ENCODE measurements at regions not wholly inside any gene's neighbourhood (a gene's known extent, or its start where the extent isn't known, plus 50 kb on each side); places are given as distances from the start of the nearest gene placed in this dataset.
A peak's percentile ranks its signal among the peaks of the same experiment; 100 is the strongest.

DNA sequence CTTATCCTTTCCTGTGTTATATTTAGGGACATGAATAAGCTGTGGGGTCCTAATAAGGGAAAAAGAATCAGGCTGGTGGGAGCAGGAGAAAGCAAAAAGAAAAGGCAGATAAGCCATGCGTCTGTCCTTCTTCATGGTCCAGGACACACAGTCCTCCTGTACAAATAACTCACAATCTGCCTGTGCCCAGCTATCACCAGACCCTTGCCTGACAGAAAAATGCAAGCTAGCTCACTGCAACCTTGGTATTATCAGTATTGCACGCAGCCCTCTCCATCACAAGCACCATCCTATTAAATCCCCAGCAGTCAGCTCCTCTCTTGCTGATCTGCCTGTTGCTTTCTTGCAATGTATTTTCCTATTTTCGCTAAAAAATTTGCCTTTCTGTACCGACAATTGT, 78.0 kb downstream of the NEURL3 start:
- H3K4me3 ChIP-seq (ENCODE audit: low read depth, low read length), result no peak overlapping the region
- no peak for DNase-seq (ENCODE audit: low read depth)
- TF ChIP-seq, protein P1, sequence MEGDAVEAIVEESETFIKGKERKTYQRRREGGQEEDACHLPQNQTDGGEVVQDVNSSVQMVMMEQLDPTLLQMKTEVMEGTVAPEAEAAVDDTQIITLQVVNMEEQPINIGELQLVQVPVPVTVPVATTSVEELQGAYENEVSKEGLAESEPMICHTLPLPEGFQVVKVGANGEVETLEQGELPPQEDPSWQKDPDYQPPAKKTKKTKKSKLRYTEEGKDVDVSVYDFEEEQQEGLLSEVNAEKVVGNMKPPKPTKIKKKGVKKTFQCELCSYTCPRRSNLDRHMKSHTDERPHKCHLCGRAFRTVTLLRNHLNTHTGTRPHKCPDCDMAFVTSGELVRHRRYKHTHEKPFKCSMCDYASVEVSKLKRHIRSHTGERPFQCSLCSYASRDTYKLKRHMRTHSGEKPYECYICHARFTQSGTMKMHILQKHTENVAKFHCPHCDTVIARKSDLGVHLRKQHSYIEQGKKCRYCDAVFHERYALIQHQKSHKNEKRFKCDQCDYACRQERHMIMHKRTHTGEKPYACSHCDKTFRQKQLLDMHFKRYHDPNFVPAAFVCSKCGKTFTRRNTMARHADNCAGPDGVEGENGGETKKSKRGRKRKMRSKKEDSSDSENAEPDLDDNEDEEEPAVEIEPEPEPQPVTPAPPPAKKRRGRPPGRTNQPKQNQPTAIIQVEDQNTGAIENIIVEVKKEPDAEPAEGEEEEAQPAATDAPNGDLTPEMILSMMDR (conservative IDR thresholded peaks at IDR 0.05; ENCODE audit: low read depth, low read length), result no peak

DNA sequence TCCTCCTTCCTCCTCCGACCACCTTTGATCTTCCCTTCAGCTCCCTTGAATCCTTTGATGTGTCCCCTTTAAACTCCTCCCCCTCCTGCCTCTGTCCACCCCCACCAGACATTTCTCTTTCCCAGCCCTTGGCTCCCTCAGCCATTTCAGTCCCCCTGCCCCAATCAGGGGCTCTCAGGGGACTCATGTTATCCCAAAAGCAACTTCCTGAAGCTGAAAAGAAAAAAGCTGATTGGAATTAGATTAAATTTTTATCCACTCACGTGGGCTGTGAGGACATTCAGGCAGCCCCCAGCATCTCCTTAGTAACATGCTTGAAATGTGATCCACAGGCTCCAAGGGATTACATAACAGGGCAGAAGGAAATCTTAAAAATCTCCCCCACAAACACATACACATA, 81.3 kb downstream of the NEURL3 start:
- DNase-seq (ENCODE audit: low read depth), result peak; percentile 78
- no peak overlapping the region for H3K4me3 ChIP-seq (ENCODE audit: low read depth, low read length)
- TF ChIP-seq, protein P1 (conservative IDR thresholded peaks at IDR 0.05; ENCODE audit: low read depth, low read length), result no peak
